ENCODE measurements at regions not wholly inside any gene's neighbourhood (a gene's known extent, or its start where the extent isn't known, plus 50 kb on each side); places are given as distances from the start of the nearest gene placed in this dataset.

- TF ChIP-seq GATA3 (IDR thresholded peaks at IDR 0.05; ENCODE audit: low read depth, low read length) (no peak), GATA2 (IDR thresholded peaks at IDR 0.05; ENCODE audit: low read depth, low read length) (no peak)
Observed at GRCh38 chr2:196535061-196535460, 104.5 kb upstream of the CCDC150 start.

Measured in SH-SY5Y (cell line).